Body of pancreas (tissue), 4 donors: ENCODE measurements at regions not wholly inside any gene's neighbourhood (a gene's known extent, or its start where the extent isn't known, plus 50 kb on each side); places are given as distances from the start of the nearest gene placed in this dataset.

Experiments used
- POLR2A ChIP-seq, 3 donors: fragments of 450-650 bp; IDR thresholded peaks; one replicate each; pipeline ENCODE4 v1.6.1; 2016; ENCODE audit warnings: antibody characterized with exemption in 3 of 3, mild to moderate bottlenecking in 2 of 3
- TF ChIP-seq, protein P1 (sequence below), 7 experiments: fragments of 450-650 bp in 4 of 7; fragments of 200-600 bp in 3 of 7; sonication (generic) in 3 of 7; IDR thresholded peaks; one replicate each; pipeline ENCODE4 v1.5.1; 2016 to 2019; ENCODE audit warnings: antibody characterized with exemption in 7 of 7

- no peak for TF ChIP-seq POLR2A (IDR thresholded peaks at IDR 0.05)
- TF ChIP-seq, protein P1, sequence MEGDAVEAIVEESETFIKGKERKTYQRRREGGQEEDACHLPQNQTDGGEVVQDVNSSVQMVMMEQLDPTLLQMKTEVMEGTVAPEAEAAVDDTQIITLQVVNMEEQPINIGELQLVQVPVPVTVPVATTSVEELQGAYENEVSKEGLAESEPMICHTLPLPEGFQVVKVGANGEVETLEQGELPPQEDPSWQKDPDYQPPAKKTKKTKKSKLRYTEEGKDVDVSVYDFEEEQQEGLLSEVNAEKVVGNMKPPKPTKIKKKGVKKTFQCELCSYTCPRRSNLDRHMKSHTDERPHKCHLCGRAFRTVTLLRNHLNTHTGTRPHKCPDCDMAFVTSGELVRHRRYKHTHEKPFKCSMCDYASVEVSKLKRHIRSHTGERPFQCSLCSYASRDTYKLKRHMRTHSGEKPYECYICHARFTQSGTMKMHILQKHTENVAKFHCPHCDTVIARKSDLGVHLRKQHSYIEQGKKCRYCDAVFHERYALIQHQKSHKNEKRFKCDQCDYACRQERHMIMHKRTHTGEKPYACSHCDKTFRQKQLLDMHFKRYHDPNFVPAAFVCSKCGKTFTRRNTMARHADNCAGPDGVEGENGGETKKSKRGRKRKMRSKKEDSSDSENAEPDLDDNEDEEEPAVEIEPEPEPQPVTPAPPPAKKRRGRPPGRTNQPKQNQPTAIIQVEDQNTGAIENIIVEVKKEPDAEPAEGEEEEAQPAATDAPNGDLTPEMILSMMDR (IDR thresholded peaks at IDR 0.05): no peak
Observed at GRCh38 chr2:200172944-200173581, 133.4 kb upstream of the SPATS2L start.
